ENCODE measurements at regions not wholly inside any gene's neighbourhood (a gene's known extent, or its start where the extent isn't known, plus 50 kb on each side); places are given as distances from the start of the nearest gene placed in this dataset.
"Not testable (repeated sequence)": the region's sequence is repeated elsewhere in the genome, so short reads cannot be mapped to it uniquely, and the experiment has no call there.

GRCh38 chr17:70373369-70373768 lies 204.0 kb downstream of the KCNJ2 start:
- Histone ChIP-seq H3K36me3 (ENCODE audit: insufficient read depth, low read length) (no peaks in the 10 kb centered on the region), H3K27ac (ENCODE audit: low read depth, low read length) (no peak overlapping the region), H3K4me3 (ENCODE audit: low read length) (no peak overlapping the region), H3K4me1 (ENCODE audit: insufficient read depth, low read length) (no peaks in the 10 kb centered on the region), H3K9me3 (ENCODE audit: low read length) (no peaks in the 10 kb centered on the region), H3K27me3 (ENCODE audit: insufficient read depth, low read length, poor library complexity, severe bottlenecking) (no peaks in the 10 kb centered on the region)
- H3K36me3 Mint-ChIP-seq, result no peaks in the 10 kb centered on the region
- H3K27ac Mint-ChIP-seq, result no peak overlapping the region
- H3K4me1 Mint-ChIP-seq, result no peaks in the 10 kb centered on the region
- POLR2A ChIA-PET, result no interaction called here
- no peak overlapping the region for H3K4me3 Mint-ChIP-seq
- peaks cover 0 to 4% (median 0%) of the 10 kb centered on the region in 5 donors for H3K9me3 Mint-ChIP-seq
- peaks cover 0 to 3% of the 10 kb centered on the region in 2 donors for H3K27me3 Mint-ChIP-seq
- CTCF ChIA-PET, result no interaction called here
- no peak for DNase-seq

GRCh38 chr17:70374496-70374895 lies 205.2 kb downstream of the KCNJ2 start:
- H3K27me3 Mint-ChIP-seq, result no peaks in the 10 kb centered on the region
- peaks cover 0 to 4% (median 1%) of the 10 kb centered on the region in 5 donors for H3K9me3 Mint-ChIP-seq
- no peaks in the 10 kb centered on the region for H3K36me3 Mint-ChIP-seq
- Histone ChIP-seq H3K4me3 (ENCODE audit: low read length) (no peak overlapping the region), H3K36me3 (ENCODE audit: insufficient read depth, low read length) (no peaks in the 10 kb centered on the region), H3K27me3 (ENCODE audit: insufficient read depth, low read length, poor library complexity, severe bottlenecking) (no peaks in the 10 kb centered on the region), H3K27ac (ENCODE audit: low read depth, low read length) (no peak overlapping the region), H3K4me1 (ENCODE audit: insufficient read depth, low read length) (no peaks in the 10 kb centered on the region), H3K9me3 (ENCODE audit: low read length) (no peaks in the 10 kb centered on the region)
- no peak overlapping the region for H3K27ac Mint-ChIP-seq
- H3K4me1 Mint-ChIP-seq, result no peaks in the 10 kb centered on the region
- ChIA-PET CTCF (no interaction called here), POLR2A (no interaction called here)
- no peak overlapping the region for H3K4me3 Mint-ChIP-seq
- no peak for DNase-seq

- Histone ChIP-seq H3K36me3 (ENCODE audit: insufficient read depth, low read length) (no peaks in the 10 kb centered on the region), H3K27me3 (ENCODE audit: insufficient read depth, low read length, poor library complexity, severe bottlenecking) (no peaks in the 10 kb centered on the region), H3K4me1 (ENCODE audit: insufficient read depth, low read length) (no peaks in the 10 kb centered on the region), H3K9me3 (ENCODE audit: low read length) (no peaks in the 10 kb centered on the region), H3K27ac (ENCODE audit: low read depth, low read length) (no peak overlapping the region), H3K4me3 (ENCODE audit: low read length) (no peak overlapping the region)
- no peak overlapping the region for H3K27ac Mint-ChIP-seq
- H3K4me1 Mint-ChIP-seq, result no peaks in the 10 kb centered on the region
- no peak overlapping the region for H3K4me3 Mint-ChIP-seq
- H3K36me3 Mint-ChIP-seq, result no peaks in the 10 kb centered on the region
- DNase-seq, result no peak
- ChIA-PET POLR2A (no interaction called here), CTCF (no interaction called here)
- H3K27me3 Mint-ChIP-seq, result no peaks in the 10 kb centered on the region
- peaks cover 0 to 4% (median 1%) of the 10 kb centered on the region in 5 donors for H3K9me3 Mint-ChIP-seq
These were observed 206.1 kb downstream of the KCNJ2 start for GRCh38 chr17:70375406-70375805.

GRCh38 chr17:70375813-70376770 lies 206.8 kb downstream of the KCNJ2 start:
- H3K27ac Mint-ChIP-seq, result no peak overlapping the region
- Histone ChIP-seq H3K4me1 (ENCODE audit: insufficient read depth, low read length) (no peaks in the 10 kb centered on the region), H3K27me3 (ENCODE audit: insufficient read depth, low read length, poor library complexity, severe bottlenecking) (no peaks in the 10 kb centered on the region), H3K9me3 (ENCODE audit: low read length) (no peaks in the 10 kb centered on the region), H3K36me3 (ENCODE audit: insufficient read depth, low read length) (no peaks in the 10 kb centered on the region), H3K4me3 (ENCODE audit: low read length) (no peak overlapping the region), H3K27ac (ENCODE audit: low read depth, low read length) (no peak overlapping the region)
- H3K36me3 Mint-ChIP-seq, result no peaks in the 10 kb centered on the region
- H3K27me3 Mint-ChIP-seq, result no peaks in the 10 kb centered on the region
- no peak overlapping the region for H3K4me3 Mint-ChIP-seq
- DNase-seq, result no peak
- POLR2A ChIA-PET, result no interaction called here
- CTCF ChIA-PET, result no interaction called here
- no peaks in the 10 kb centered on the region for H3K4me1 Mint-ChIP-seq
- H3K9me3 Mint-ChIP-seq, result peaks cover 0 to 4% (median 1%) of the 10 kb centered on the region in 5 donors

DNA sequence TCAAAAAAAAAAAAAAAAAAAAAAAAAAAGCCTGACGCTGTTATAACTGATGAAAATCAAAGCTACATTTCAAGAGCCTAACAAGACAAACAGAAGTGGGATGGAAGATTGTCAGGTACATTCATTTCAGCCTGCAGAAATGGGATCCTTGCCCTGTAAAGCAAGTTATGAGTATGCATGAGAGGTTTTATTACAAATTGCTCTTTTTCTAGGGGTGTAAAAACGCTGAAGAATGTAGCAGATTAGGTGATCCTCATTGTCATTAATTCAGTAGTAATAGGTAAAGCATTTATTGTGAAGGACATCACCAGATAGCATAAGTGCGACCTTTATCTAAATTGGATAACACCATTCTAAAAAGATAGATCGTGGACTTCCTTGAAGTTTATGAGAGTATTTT lies 208.3 kb downstream of the KCNJ2 start:
- Mint-ChIP-seq H3K27ac (no peak overlapping the region), H3K4me1 (no peaks in the 10 kb centered on the region), H3K27me3 (no peaks in the 10 kb centered on the region), H3K4me3 (no peak overlapping the region), H3K9me3 (peaks cover 0 to 6% (median 1%) of the 10 kb centered on the region in 5 donors), H3K36me3 (no peaks in the 10 kb centered on the region)
- H3K27me3 ChIP-seq (ENCODE audit: insufficient read depth, low read length, poor library complexity, severe bottlenecking), result no peaks in the 10 kb centered on the region
- H3K36me3 ChIP-seq (ENCODE audit: insufficient read depth, low read length), result no peaks in the 10 kb centered on the region
- H3K27ac ChIP-seq (ENCODE audit: low read depth, low read length), result no peak overlapping the region
- H3K4me1 ChIP-seq (ENCODE audit: insufficient read depth, low read length), result no peaks in the 10 kb centered on the region
- no peak overlapping the region for H3K4me3 ChIP-seq (ENCODE audit: low read length)
- H3K9me3 ChIP-seq (ENCODE audit: low read length), result no peaks in the 10 kb centered on the region
- ChIA-PET POLR2A (no interaction called here), CTCF (no interaction called here)
- DNase-seq, result no peak

- H3K36me3 Mint-ChIP-seq, result no peaks in the 10 kb centered on the region
- no peak overlapping the region for H3K27ac Mint-ChIP-seq
- H3K4me3 ChIP-seq (ENCODE audit: low read length), result no peak overlapping the region
- H3K36me3 ChIP-seq (ENCODE audit: insufficient read depth, low read length), result no peaks in the 10 kb centered on the region
- H3K27ac ChIP-seq (ENCODE audit: low read depth, low read length), result no peak overlapping the region
- no peaks in the 10 kb centered on the region for H3K4me1 Mint-ChIP-seq
- H3K27me3 ChIP-seq (ENCODE audit: insufficient read depth, low read length, poor library complexity, severe bottlenecking), result no peaks in the 10 kb centered on the region
- no peaks in the 10 kb centered on the region for H3K9me3 ChIP-seq (ENCODE audit: low read length)
- CTCF ChIA-PET, result no interaction called here
- H3K27me3 Mint-ChIP-seq, result peaks cover 0 to 1% of the 10 kb centered on the region in 2 donors
- POLR2A ChIA-PET, result no interaction called here
- no peak overlapping the region for H3K4me3 Mint-ChIP-seq
- no peaks in the 10 kb centered on the region for H3K4me1 ChIP-seq (ENCODE audit: insufficient read depth, low read length)
- DNase-seq, result no peak
- H3K9me3 Mint-ChIP-seq, result peaks cover 0 to 6% (median 1%) of the 10 kb centered on the region in 5 donors
These were observed 208.7 kb downstream of the KCNJ2 start for GRCh38 chr17:70378076-70378475.

GRCh38 chr17:70379945-70380344 lies 210.6 kb downstream of the KCNJ2 start:
- no peak overlapping the region for H3K27ac ChIP-seq (ENCODE audit: low read depth, low read length)
- H3K4me3 ChIP-seq (ENCODE audit: low read length), result no peak overlapping the region
- Mint-ChIP-seq H3K27ac (no peak overlapping the region), H3K4me1 (no peaks in the 10 kb centered on the region), H3K9me3 (peaks cover 0 to 6% (median 0%) of the 10 kb centered on the region in 5 donors), H3K36me3 (no peaks in the 10 kb centered on the region), H3K27me3 (peaks cover 0 to 1% of the 10 kb centered on the region in 2 donors), H3K4me3 (no peak overlapping the region)
- H3K4me1 ChIP-seq (ENCODE audit: insufficient read depth, low read length), result no peaks in the 10 kb centered on the region
- H3K9me3 ChIP-seq (ENCODE audit: low read length), result no peaks in the 10 kb centered on the region
- no peaks in the 10 kb centered on the region for H3K36me3 ChIP-seq (ENCODE audit: insufficient read depth, low read length)
- POLR2A ChIA-PET, result no interaction called here
- H3K27me3 ChIP-seq (ENCODE audit: insufficient read depth, low read length, poor library complexity, severe bottlenecking), result no peaks in the 10 kb centered on the region
- CTCF ChIA-PET, result no interaction called here
- no peak for DNase-seq

DNA sequence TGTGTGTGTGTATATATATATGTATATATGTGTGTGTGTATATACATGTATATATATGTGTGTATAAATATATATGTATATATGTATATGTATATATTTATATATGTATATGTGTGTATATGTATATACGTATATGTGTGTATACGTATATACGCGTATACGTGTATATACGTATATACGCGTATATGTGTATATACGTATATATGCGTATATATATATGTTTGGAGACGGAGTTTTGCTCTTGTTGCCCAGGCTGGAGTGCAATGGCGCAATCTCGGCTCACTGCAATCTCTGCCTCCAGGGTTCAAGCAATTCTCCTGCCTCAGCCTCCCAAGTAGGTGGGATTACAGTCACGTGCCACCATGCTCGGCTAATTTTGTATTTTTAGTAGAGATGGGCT lies 212.6 kb downstream of the KCNJ2 start:
- H3K4me3 Mint-ChIP-seq; H3K4me1 Mint-ChIP-seq; POLR2A ChIA-PET; H3K9me3 Mint-ChIP-seq; H3K27ac ChIP-seq (ENCODE audit: low read depth, low read length); H3K9me3 ChIP-seq (ENCODE audit: low read length); H3K27me3 ChIP-seq (ENCODE audit: insufficient read depth, low read length, poor library complexity, severe bottlenecking); H3K36me3 ChIP-seq (ENCODE audit: insufficient read depth, low read length); CTCF ChIA-PET; DNase-seq; H3K27me3 Mint-ChIP-seq; H3K36me3 Mint-ChIP-seq; H3K4me1 ChIP-seq (ENCODE audit: insufficient read depth, low read length); H3K27ac Mint-ChIP-seq; H3K4me3 ChIP-seq (ENCODE audit: low read length): not testable (repeated sequence)

All from CD8-positive, alpha-beta memory T cell (primary cell).